H1 (cell line): ENCODE measurements at regions not wholly inside any gene's neighbourhood (a gene's known extent, or its start where the extent isn't known, plus 50 kb on each side); places are given as distances from the start of the nearest gene placed in this dataset.

Experiments used
- PHF8 ChIP-seq: fragments of 200-600 bp; sonication (generic); conservative IDR thresholded peaks from 2 replicates; pipeline ENCODE4 v1.7.1; 2012; ENCODE audit warnings: low read depth, mild to moderate bottlenecking, inconsistent platforms, low read length, moderate library complexity
- RAD21 ChIP-seq, 2 experiments: IDR thresholded peaks in 1 of 2; conservative IDR thresholded peaks in 1 of 2; 2 replicates each; pipeline ENCODE4 v1.6.1; 2011; ENCODE audit warnings: low read depth in 2 of 2, low read length in 2 of 2, improper control_type of control experiment in 1 of 2, inconsistent platforms in 1 of 2, mild to moderate bottlenecking in 1 of 2, moderate library complexity in 1 of 2
- RNF2 ChIP-seq: fragments of 200-900, 300-1000 bp; sonication (generic); IDR thresholded peaks from 2 replicates; pipeline ENCODE4 v1.7.1; 2016; ENCODE audit warnings: borderline replicate concordance, low read depth, mild to moderate bottlenecking, antibody characterized with exemption, low read length; ENCODE audit not compliant: poor library complexity, severe bottlenecking; ENCODE audit errors: missing control alignments
- TF ChIP-seq, protein P1 (sequence below), 3 experiments: IDR thresholded peaks; 1 replicate in 2 of 3; 2 replicates in 1 of 3; pipeline versions ENCODE4 v1.5.1 to v1.6.1; 2011; ENCODE audit warnings: low read length in 3 of 3, mild to moderate bottlenecking in 3 of 3, inconsistent platforms in 2 of 3, low read depth in 1 of 3, moderate library complexity in 1 of 3; ENCODE audit not compliant: insufficient read depth in 1 of 3; ENCODE audit errors: control extremely low read depth in 1 of 3

DNA sequence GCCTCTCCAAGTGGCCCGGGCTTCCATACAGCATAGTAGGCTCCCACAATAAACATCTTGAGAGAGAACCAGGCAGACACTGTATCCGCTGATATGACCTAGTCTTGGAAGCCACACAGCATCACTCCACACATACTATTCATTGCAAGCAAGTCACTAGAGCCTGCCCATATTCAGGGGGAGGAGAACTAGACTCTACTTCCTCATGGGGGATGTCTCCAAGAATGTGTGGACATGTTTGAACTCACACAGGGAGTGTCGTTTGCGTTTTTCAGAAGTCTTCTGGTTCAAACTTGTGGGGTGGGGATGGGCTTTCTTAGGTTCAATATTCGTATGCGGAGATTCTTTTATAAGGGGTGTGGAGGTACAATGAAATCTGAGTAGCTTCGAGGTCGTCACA is 232.6 kb upstream of the HABP2 start (continued):
- TF ChIP-seq, protein P1, sequence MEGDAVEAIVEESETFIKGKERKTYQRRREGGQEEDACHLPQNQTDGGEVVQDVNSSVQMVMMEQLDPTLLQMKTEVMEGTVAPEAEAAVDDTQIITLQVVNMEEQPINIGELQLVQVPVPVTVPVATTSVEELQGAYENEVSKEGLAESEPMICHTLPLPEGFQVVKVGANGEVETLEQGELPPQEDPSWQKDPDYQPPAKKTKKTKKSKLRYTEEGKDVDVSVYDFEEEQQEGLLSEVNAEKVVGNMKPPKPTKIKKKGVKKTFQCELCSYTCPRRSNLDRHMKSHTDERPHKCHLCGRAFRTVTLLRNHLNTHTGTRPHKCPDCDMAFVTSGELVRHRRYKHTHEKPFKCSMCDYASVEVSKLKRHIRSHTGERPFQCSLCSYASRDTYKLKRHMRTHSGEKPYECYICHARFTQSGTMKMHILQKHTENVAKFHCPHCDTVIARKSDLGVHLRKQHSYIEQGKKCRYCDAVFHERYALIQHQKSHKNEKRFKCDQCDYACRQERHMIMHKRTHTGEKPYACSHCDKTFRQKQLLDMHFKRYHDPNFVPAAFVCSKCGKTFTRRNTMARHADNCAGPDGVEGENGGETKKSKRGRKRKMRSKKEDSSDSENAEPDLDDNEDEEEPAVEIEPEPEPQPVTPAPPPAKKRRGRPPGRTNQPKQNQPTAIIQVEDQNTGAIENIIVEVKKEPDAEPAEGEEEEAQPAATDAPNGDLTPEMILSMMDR (IDR thresholded peaks at IDR 0.05; ENCODE audit: control extremely low read depth in 1 of 3, insufficient read depth in 1 of 3, low read depth in 1 of 3, low read length in 3 of 3) = no peak
- no peak for TF ChIP-seq RNF2
- no peak for TF ChIP-seq PHF8
- no peak for TF ChIP-seq RAD21 (IDR thresholded peaks at IDR 0.05 in 1 of 2, conservative IDR thresholded peaks at IDR 0.05 in 1 of 2; ENCODE audit: low read depth in 2 of 2, low read length in 2 of 2)
